Bronchial epithelial cell (primary cell): ENCODE measurements at regions not wholly inside any gene's neighbourhood (a gene's known extent, or its start where the extent isn't known, plus 50 kb on each side); places are given as distances from the start of the nearest gene placed in this dataset.

Experiments used
- DNase-seq: peaks from one replicate; pipeline ENCODE4 v3.0.0-alpha.2; 2010; ENCODE audit warnings: low read depth
- FAIRE-seq: peaks from 2 replicates; lab custom pipeline; 2011; peaks lifted over from hg19 to GRCh38; lab: Jason Lieb, UNC
- H3K27me3 ChIP-seq: 2 replicates; pipeline ENCODE4 v1.5.1; 2011; ENCODE audit warnings: low read length; ENCODE audit not compliant: control insufficient read depth, insufficient read depth
- H3K36me3 ChIP-seq: 2 replicates; pipeline ENCODE4 v1.5.1; 2011; ENCODE audit warnings: low read length; ENCODE audit not compliant: control insufficient read depth, insufficient read depth
- H3K4me3 ChIP-seq: 2 replicates; pipeline ENCODE4 v1.5.1; 2011; ENCODE audit warnings: mild to moderate bottlenecking, low read depth, low read length, control low read depth
- TF ChIP-seq, protein P1 (sequence below): IDR thresholded peaks from 2 replicates; pipeline ENCODE4 v1.5.1; 2011; ENCODE audit warnings: mild to moderate bottlenecking, moderate library complexity, low read length, control low read depth, inconsistent platforms; ENCODE audit not compliant: insufficient read depth, severe bottlenecking

DNA sequence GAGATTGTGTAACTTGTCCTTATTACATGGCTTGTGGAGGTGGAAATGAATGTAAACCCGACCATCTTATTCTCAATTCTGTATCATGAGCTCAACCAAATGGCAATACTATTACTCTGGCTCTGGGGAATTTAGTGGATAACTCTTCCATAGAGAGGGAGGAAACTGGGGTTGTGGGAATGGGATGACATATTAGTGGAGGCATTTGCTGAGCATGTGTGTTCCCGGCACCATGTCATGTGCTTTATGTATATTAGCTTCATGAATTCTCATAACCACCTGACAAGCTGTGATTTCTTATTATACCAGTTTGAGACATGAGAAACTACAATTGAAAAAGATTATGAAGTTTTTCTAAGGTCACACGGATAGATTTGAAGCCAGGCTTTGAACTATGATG, 112.8 kb upstream of the TMEFF2 start:
- H3K4me3 ChIP-seq, result no peak overlapping the region
- no peaks in the 10 kb centered on the region for H3K27me3 ChIP-seq
- peak; percentile 24 for DNase-seq
- TF ChIP-seq, protein P1, sequence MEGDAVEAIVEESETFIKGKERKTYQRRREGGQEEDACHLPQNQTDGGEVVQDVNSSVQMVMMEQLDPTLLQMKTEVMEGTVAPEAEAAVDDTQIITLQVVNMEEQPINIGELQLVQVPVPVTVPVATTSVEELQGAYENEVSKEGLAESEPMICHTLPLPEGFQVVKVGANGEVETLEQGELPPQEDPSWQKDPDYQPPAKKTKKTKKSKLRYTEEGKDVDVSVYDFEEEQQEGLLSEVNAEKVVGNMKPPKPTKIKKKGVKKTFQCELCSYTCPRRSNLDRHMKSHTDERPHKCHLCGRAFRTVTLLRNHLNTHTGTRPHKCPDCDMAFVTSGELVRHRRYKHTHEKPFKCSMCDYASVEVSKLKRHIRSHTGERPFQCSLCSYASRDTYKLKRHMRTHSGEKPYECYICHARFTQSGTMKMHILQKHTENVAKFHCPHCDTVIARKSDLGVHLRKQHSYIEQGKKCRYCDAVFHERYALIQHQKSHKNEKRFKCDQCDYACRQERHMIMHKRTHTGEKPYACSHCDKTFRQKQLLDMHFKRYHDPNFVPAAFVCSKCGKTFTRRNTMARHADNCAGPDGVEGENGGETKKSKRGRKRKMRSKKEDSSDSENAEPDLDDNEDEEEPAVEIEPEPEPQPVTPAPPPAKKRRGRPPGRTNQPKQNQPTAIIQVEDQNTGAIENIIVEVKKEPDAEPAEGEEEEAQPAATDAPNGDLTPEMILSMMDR, result no peak
- no peaks in the 10 kb centered on the region for H3K36me3 ChIP-seq
- no peak for FAIRE-seq

GRCh38 chr2:192298664-192299063, 103.9 kb upstream of the TMEFF2 start:
- Histone ChIP-seq H3K27me3 (no peaks in the 10 kb centered on the region), H3K36me3 (no peaks in the 10 kb centered on the region), H3K4me3 (no peak overlapping the region)
- TF ChIP-seq, protein P1, result no peak
- no peak for DNase-seq
- no peak for FAIRE-seq

DNA sequence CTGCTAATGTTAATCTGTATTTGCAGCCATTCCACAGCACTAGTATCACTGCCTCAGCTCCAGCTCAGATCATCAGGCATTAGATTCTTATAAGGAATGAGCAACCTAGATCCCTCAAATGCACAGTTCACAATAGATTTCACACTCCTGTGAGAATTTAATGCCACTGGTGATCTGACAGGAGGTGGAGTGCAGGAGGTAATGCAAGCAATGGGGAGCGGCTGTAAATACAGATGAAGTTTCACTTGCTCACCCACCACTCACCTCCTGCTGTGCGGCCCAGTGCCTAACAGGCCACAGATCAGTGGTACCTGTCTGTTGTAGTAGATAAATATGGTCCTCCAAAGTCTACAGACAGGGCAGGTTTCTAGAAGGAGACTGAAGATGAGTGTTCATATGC, 97.7 kb upstream of the TMEFF2 start:
- DNase-seq (no peak), FAIRE-seq (no peak)
- TF ChIP-seq, protein P1, result no peak
- H3K27me3 ChIP-seq, result no peaks in the 10 kb centered on the region
- H3K36me3 ChIP-seq, result no peaks in the 10 kb centered on the region
- no peak overlapping the region for H3K4me3 ChIP-seq

DNA sequence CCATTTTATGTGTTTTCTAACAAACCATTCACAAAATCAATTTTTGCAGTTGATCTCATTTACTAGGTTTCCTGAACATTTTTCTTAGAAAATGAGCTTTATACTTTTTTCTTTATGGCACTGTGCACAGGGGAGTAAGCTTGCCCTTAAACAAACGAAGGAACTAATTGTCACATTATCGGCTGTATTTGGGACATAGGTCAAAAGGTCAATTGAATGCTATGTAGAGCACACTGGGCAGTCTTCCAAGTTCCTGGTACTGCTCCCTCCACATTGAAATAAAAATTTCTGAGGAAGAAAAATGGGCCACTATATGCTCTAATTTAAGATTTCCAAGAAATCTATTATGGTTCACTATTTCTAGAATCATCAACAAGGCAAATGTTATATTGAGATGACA, 93.6 kb upstream of the TMEFF2 start:
- Histone ChIP-seq H3K27me3 (no peaks in the 10 kb centered on the region), H3K4me3 (no peak overlapping the region), H3K36me3 (no peaks in the 10 kb centered on the region)
- TF ChIP-seq, protein P1, result no peak
- DNase-seq (no peak), FAIRE-seq (no peak)

GRCh38 chr2:192286093-192286701, 91.5 kb upstream of the TMEFF2 start:
- Histone ChIP-seq H3K27me3 (no peaks in the 10 kb centered on the region), H3K36me3 (no peaks in the 10 kb centered on the region), H3K4me3 (no peak overlapping the region)
- TF ChIP-seq, protein P1, result peak; percentile 67
- DNase-seq, result peak; percentile 50
- FAIRE-seq, result no peak

- H3K4me3 ChIP-seq, result no peak overlapping the region
- DNase-seq, result no peak
- H3K27me3 ChIP-seq, result no peaks in the 10 kb centered on the region
- FAIRE-seq, result no peak
- TF ChIP-seq, protein P1, result no peak
- no peaks in the 10 kb centered on the region for H3K36me3 ChIP-seq
These were observed 88.7 kb upstream of the TMEFF2 start for GRCh38 chr2:192283450-192283849.
